ENCODE measurements at regions not wholly inside any gene's neighbourhood (a gene's known extent, or its start where the extent isn't known, plus 50 kb on each side); places are given as distances from the start of the nearest gene placed in this dataset.

DNA sequence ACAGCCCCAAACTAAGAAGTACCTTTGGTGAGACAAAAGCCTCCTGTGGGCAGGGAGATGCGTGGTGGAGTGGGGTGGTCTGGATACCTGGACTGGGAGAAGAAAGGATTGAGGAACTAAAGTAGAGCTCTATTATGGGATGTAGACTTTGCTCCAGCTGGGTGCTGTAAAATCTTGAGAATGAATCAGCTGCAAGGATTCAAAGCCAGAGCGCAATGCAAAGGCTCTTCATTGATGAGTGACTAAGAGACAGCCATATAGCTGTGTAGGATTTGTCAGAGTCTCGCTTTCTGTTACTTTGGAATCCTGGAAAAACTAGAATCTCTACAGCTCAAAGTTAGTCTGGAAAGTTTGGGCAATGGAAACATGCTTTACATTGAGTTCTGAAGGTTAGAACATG is 159.9 kb downstream of the TAF11L14 start:
- no peak overlapping the region for H3K27ac ChIP-seq (ENCODE audit: extremely low read depth, low read depth, low read length)
- ChIA-PET CTCF (no interaction called here), POLR2A (no interaction called here)
- H3K4me1 ChIP-seq (ENCODE audit: control insufficient read depth, insufficient read depth, low read length) = no peaks in the 10 kb centered on the region
- no peaks in the 10 kb centered on the region for H3K36me3 ChIP-seq (ENCODE audit: control insufficient read depth in 2 of 2, insufficient read depth in 1 of 2, low read length in 2 of 2)
- no peaks in the 10 kb centered on the region for H3K9me3 ChIP-seq (ENCODE audit: control insufficient read depth, insufficient read depth, low read depth, low read length)
- H3K4me3 ChIP-seq (ENCODE audit: low read depth, low read length) = no peak overlapping the region
- TF ChIP-seq ZNF776 (tag by site-specific recombination; IDR thresholded peaks at IDR 0.05; ENCODE audit: borderline replicate concordance) (no peak), ZNF37A (tag by site-specific recombination; IDR thresholded peaks at IDR 0.05) (no peak), ZBTB44 (tag by site-specific recombination; IDR thresholded peaks at IDR 0.05) (no peak), SP2 (tag by site-specific recombination; IDR thresholded peaks at IDR 0.05) (no peak), BCL6B (tag by site-specific recombination; IDR thresholded peaks at IDR 0.05) (no peak), ZNF670 (tag by site-specific recombination; IDR thresholded peaks at IDR 0.05; ENCODE audit: low read depth) (no peak), ZFHX2 (tag by site-specific recombination; conservative IDR thresholded peaks at IDR 0.05) (no peak), TRIM28 (IDR thresholded peaks at IDR 0.05; ENCODE audit: borderline replicate concordance, low read length) (no peak), ZNF596 (tag by site-specific recombination; IDR thresholded peaks at IDR 0.05) (no peak), SCRT1 (tag by site-specific recombination; IDR thresholded peaks at IDR 0.05; ENCODE audit: borderline replicate concordance) (no peak), PRDM4 (tag by site-specific recombination; IDR thresholded peaks at IDR 0.05) (no peak), ZNF404 (tag by site-specific recombination; IDR thresholded peaks at IDR 0.05) (no peak), ZNF580 (tag by site-specific recombination; IDR thresholded peaks at IDR 0.05) (no peak), ZBTB1 (tag by site-specific recombination; IDR thresholded peaks at IDR 0.05) (no peak), ZNF132 (tag by site-specific recombination; IDR thresholded peaks at IDR 0.05; ENCODE audit: borderline replicate concordance) (no peak)
- TF ChIP-seq, protein P1, sequence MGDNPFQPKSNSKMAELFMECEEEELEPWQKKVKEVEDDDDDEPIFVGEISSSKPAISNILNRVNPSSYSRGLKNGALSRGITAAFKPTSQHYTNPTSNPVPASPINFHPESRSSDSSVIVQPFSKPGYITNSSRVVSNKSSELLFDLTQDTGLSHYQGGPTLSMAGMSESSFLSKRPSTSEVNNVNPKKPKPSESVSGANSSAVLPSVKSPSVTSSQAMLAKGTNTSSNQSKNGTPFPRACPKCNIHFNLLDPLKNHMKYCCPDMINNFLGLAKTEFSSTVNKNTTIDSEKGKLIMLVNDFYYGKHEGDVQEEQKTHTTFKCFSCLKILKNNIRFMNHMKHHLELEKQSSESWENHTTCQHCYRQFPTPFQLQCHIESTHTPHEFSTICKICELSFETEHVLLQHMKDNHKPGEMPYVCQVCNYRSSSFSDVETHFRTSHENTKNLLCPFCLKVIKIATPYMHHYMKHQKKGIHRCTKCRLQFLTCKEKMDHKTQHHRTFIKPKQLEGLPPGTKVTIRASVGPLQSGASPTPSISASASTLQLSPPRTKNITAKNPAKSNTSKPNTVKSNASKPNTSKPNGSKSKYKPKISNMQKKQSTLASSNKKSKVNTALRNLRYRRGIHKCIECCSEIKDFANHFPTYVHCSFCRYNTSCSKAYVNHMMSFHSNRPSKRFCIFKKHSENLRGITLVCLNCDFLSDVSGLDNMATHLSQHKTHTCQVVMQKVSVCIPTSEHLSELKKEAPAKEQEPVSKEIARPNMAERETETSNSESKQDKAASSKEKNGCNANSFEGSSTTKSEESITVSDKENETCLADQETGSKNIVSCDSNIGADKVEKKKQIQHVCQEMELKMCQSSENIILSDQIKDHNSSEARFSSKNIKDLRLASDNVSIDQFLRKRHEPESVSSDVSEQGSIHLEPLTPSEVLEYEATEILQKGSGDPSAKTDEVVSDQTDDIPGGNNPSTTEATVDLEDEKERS (tag by site-specific recombination; IDR thresholded peaks at IDR 0.05) = no peak
- TF ChIP-seq, protein P2, sequence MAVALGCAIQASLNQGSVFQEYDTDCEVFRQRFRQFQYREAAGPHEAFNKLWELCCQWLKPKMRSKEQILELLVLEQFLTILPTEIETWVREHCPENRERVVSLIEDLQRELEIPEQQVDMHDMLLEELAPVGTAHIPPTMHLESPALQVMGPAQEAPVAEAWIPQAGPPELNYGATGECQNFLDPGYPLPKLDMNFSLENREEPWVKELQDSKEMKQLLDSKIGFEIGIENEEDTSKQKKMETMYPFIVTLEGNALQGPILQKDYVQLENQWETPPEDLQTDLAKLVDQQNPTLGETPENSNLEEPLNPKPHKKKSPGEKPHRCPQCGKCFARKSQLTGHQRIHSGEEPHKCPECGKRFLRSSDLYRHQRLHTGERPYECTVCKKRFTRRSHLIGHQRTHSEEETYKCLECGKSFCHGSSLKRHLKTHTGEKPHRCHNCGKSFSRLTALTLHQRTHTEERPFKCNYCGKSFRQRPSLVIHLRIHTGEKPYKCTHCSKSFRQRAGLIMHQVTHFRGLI (tag by site-specific recombination; IDR thresholded peaks at IDR 0.05) = no peak
- TF ChIP-seq, protein P3, sequence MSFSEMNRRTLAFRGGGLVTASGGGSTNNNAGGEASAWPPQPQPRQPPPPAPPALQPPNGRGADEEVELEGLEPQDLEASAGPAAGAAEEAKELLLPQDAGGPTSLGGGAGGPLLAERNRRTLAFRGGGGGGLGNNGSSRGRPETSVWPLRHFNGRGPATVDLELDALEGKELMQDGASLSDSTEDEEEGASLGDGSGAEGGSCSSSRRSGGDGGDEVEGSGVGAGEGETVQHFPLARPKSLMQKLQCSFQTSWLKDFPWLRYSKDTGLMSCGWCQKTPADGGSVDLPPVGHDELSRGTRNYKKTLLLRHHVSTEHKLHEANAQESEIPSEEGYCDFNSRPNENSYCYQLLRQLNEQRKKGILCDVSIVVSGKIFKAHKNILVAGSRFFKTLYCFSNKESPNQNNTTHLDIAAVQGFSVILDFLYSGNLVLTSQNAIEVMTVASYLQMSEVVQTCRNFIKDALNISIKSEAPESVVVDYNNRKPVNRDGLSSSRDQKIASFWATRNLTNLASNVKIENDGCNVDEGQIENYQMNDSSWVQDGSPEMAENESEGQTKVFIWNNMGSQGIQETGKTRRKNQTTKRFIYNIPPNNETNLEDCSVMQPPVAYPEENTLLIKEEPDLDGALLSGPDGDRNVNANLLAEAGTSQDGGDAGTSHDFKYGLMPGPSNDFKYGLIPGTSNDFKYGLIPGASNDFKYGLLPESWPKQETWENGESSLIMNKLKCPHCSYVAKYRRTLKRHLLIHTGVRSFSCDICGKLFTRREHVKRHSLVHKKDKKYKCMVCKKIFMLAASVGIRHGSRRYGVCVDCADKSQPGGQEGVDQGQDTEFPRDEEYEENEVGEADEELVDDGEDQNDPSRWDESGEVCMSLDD (tag by site-specific recombination; IDR thresholded peaks at IDR 0.05) = no peak

All from HEK293 (cell line).